Fibroblast of villous mesenchyme (primary cell): ENCODE measurements at regions not wholly inside any gene's neighbourhood (a gene's known extent, or its start where the extent isn't known, plus 50 kb on each side); places are given as distances from the start of the nearest gene placed in this dataset.
"Not testable (repeated sequence)": the region's sequence is repeated elsewhere in the genome, so short reads cannot be mapped to it uniquely, and the experiment has no call there.

Source experiments
- DNase-seq: peaks from one replicate; pipeline ENCODE4 v3.0.0-alpha.2; 2010; ENCODE audit warnings: low read depth
- H3K4me3 ChIP-seq: 2 replicates; pipeline ENCODE4 v1.5.1; 2011; ENCODE audit warnings: low read depth, mild to moderate bottlenecking, low read length
- CTCF ChIP-seq: IDR thresholded peaks from 2 replicates; pipeline ENCODE4 v1.5.1; 2012; ENCODE audit warnings: low read depth, mild to moderate bottlenecking, low read length; ENCODE audit not compliant: insufficient read depth

GRCh38 chr1:121546830-121547591 is 362.2 kb downstream of the SRGAP2C start:
- no peak overlapping the region for H3K4me3 ChIP-seq
- TF ChIP-seq CTCF: no peak
- DNase-seq: peak; percentile 14

- H3K4me3 ChIP-seq, DNase-seq: not testable (repeated sequence)
These were observed 363.0 kb downstream of the SRGAP2C start for GRCh38 chr1:121547726-121548125.

GRCh38 chr1:121550817-121551216 is 366.0 kb downstream of the SRGAP2C start:
- H3K4me3 ChIP-seq, DNase-seq: not testable (repeated sequence)

GRCh38 chr1:121551491-121551890 is 366.7 kb downstream of the SRGAP2C start:
- not testable (repeated sequence) for H3K4me3 ChIP-seq, DNase-seq

GRCh38 chr1:121556560-121556959 is 371.8 kb downstream of the SRGAP2C start:
- H3K4me3 ChIP-seq, DNase-seq: not testable (repeated sequence)

- not testable (repeated sequence) for H3K4me3 ChIP-seq, DNase-seq
These were observed 373.3 kb downstream of the SRGAP2C start for GRCh38 chr1:121558034-121558433.

GRCh38 chr1:121558514-121558913 is 373.7 kb downstream of the SRGAP2C start:
- no peak overlapping the region for H3K4me3 ChIP-seq
- no peak for TF ChIP-seq CTCF
- peak; percentile 64 for DNase-seq

- DNase-seq: no peak
- no peak for TF ChIP-seq CTCF
- H3K4me3 ChIP-seq: no peak overlapping the region
These were observed 381.6 kb downstream of the SRGAP2C start for GRCh38 chr1:121566346-121566745.

GRCh38 chr1:121569428-121569827 is 384.7 kb downstream of the SRGAP2C start:
- no peak for DNase-seq
- no peak overlapping the region for H3K4me3 ChIP-seq
- TF ChIP-seq CTCF: no peak

- DNase-seq, H3K4me3 ChIP-seq: not testable (repeated sequence)
These were observed 389.2 kb downstream of the SRGAP2C start for GRCh38 chr1:121573881-121574504.

- not testable (repeated sequence) for DNase-seq, H3K4me3 ChIP-seq
These were observed 389.7 kb downstream of the SRGAP2C start for GRCh38 chr1:121574505-121574899.

- DNase-seq: not testable (repeated sequence)
These were observed 398.1 kb downstream of the SRGAP2C start for GRCh38 chr1:121582898-121583297.

More at GRCh38 chr1:121582898-121583297, 398.1 kb downstream of the SRGAP2C start:
- H3K4me3 ChIP-seq: not testable (repeated sequence)
